ENCODE measurements at regions not wholly inside any gene's neighbourhood (a gene's known extent, or its start where the extent isn't known, plus 50 kb on each side); places are given as distances from the start of the nearest gene placed in this dataset.
"Not testable (repeated sequence)": the region's sequence is repeated elsewhere in the genome, so short reads cannot be mapped to it uniquely, and the experiment has no call there.

DNA sequence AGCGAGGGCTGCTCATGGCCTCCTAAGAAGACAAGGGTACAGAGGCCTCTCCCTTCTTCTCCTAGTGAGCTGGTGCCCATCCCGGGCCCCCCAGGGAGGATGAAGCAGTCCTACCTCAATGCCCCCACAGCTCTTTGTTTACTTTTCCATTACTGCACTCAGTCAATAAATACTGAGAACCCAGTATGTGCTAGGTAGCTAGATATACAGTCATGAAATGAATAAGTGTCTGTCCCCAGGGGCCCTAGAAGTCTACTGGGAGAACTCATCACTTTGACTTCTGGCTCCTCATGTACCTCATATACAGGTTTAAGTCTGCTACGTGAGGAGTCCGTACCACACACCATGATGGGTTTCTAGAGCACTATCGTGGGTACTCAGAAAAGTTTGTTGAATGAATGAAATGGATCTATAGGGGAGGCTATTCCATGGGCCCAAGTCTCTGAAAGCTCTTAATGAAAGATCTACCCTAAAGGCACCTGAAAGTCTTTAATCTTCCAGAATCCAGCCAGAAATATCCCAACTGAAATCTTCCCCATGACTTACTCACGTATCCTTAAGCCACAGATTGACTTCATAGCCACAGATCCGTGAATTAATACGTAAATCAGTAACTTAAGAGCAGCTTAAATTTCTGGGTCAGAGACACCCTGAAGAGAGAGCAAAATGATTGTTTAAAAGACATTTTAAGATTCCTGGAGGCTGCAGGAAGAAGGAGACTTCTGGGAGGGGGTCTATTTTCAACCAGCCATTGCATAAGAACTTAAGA, 51.6 kb upstream of the POMP start:
- no peak for DNase-seq

DNA sequence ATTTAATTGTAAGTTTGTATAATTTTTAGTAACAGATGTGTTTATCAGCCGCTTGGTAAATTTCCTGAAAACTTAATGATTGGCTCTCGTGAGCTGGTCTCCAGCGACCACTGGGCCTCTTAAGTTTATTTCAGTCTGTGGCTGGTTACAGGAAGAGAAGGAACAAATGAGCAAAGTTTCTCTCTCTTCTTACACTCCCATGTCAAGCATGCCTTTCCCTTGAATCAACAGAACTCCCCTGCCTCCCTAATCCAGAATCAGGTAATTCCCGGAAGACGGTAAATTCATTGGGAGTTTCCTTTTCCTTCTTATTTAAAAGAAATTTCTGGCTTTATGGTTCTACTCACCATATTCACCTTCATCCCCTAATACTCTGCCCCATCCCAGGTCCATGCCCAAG, 52.5 kb upstream of the POMP start:
- no peak for DNase-seq

GRCh38 chr13:28605147-28605546, 53.8 kb upstream of the POMP start:
- DNase-seq = not testable (repeated sequence)

GRCh38 chr13:28603043-28603664, 55.8 kb upstream of the POMP start:
- DNase-seq = no peak

GRCh38 chr13:28602580-28602979, 56.4 kb upstream of the POMP start:
- no peak for DNase-seq

DNA sequence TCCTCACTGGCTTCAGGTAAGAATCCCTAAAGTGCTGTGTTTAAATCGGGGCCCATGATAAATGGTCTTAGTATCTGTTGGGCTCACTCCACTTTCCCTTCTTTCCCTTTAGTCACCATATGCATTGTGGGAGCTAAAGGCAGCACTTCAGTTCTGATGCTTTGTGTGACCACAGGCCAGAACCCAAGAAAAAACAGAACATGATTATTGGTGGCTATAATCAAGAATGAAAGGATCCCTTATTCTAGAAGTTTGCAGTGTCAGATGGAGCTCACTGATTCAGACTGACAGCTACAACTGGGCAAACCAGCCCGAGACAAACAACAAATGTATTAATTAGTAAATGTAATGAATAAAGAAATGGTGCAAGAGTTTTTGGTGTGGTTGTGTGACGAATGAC, 57.3 kb upstream of the POMP start:
- DNase-seq = no peak

DNA sequence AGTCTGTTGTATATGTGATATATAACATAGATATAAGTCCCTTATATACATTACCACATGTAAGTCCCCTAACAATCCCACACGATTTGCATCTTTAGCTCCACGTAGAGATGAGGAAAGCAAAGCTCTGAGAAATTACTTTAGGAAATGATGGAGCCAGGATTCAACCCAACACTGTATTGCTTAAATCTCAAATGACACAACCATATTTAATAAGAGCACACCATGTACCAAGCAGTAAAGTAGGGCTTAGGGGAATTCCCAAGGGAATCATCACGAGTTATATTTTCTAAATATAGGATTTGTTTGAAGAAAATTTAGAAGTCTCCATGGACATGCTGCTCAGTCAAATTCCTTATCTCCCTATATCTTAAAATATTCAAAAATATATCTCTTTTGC, 61.3 kb upstream of the POMP start:
- no peak for DNase-seq

- DNase-seq = no peak
Measured at GRCh38 chr13:28590461-28590860, 68.5 kb upstream of the POMP start.

DNA sequence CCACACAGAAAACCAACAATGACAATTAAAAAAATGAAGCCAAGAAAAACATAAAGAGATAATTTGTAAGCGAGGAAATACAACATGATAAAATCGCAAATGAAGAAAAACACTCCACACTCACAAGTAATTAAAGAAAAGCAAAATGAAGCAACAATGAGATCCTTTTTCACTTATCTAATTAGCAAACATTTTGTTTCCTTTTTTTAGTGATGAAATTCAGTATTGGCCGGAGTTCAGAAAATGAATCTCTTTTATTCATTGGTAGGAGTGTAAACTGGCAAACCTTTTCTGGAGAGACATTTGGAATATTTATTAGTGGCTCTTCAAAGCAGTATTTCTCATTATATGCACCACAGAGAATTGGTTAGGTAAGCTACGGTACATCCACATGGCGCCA, 70.6 kb upstream of the POMP start:
- no peak for DNase-seq

GRCh38 chr13:28587174-28587540, 71.8 kb upstream of the POMP start:
- DNase-seq = no peak

- no peak for DNase-seq
Measured at GRCh38 chr13:28586439-28587173, 72.3 kb upstream of the POMP start.

DNA sequence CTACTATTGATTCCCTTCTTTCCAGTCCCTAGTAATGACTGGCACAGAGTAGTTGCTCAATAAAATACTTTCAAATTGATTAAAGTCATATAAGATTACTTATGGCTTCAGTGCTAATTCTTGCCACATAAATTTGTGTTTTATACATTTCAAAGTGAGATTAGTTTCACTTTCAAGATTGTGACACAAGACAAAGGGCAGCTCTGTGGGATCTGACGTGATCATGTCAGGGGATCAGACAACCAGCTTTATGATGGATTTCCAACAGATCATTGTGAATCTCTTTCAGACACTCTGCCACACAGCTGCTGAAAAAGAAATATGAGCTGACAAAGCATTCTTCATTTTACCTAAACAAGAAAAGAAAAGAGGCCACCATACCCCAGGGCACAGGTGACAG, 73.4 kb upstream of the POMP start:
- no peak for DNase-seq

DNA sequence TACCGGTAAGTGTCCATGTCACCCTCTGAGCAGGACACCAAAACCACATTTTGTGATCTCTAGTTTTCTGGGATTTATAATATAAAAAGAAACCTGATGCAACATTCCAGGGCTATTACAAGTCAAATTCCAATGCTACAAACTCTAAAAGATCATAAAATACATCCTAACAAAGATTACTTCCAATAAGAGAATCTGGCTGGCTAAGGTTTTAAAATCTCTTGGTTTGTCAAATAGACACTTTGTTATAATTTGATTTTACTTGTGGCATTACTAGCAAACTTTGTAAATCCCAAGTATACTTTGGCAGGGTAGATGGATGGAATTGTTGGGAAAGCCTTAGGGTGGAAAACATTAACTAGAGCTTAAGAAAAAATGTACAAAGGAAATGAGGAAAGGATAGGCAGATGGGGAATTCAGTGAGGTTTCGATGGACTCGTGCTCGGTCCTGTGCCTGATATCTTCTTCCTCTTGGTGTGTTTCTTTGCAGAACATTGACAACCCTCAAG, 74.0 kb upstream of the POMP start:
- no peak for DNase-seq

DNA sequence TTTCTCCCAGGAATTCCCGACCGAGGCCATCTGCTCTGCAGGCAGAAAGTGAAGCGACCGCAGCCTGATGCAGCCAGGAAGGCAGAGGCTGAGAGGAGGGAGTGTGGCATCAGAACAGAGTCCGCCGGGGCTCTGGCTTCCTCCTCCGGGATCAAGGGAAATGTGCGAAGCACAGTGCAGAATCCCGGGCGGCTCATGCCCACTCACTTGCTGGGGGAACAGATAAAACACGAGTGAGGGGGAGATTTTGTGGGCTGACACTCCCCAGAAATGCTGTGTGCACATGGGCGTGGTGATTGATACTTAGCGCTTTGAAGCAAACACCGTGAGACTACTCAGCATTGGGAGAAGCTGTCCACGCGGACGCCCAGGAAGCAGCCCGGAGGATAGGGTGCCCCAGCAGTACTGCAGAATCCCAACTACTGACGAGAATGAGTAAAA, 75.3 kb upstream of the POMP start:
- DNase-seq = no peak

GRCh38 chr13:28582892-28583240, 76.1 kb upstream of the POMP start:
- no peak for DNase-seq

DNA sequence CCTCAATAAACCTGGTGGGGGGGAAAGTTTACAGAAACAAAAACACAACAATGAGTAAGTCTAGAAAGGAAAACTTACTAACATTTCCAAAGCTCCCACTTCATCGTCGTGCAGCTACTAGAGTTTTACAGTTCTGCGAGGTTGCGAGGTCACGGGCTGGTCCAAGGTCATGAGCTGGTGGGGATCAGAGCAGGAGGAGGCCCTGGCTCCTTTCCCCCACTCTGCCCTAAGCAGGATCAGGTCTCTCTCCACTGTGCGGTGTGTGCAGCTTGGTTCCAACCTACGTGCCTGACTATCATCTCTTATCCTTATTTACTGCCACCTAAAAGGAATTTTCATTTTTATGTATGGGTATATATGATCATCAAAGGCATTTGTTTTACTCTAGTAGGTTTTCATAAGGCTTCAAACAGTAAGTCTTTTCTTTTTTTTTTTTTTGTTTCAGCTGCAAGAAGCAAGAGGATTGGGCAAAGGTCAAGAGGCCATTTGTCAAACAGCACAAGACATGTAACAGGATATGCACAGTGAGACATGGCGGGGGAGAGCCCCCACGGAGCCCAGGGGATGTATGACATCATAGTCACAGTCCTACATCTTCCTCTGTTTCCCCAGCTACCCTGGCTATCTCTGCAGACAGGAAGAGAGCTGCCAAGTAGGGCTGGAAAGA, 76.6 kb upstream of the POMP start:
- DNase-seq = no peak

GRCh38 chr13:28581451-28581850, 77.5 kb upstream of the POMP start:
- no peak for DNase-seq

- DNase-seq = no peak
Measured at GRCh38 chr13:28579736-28580135, 79.2 kb upstream of the POMP start.

DNA sequence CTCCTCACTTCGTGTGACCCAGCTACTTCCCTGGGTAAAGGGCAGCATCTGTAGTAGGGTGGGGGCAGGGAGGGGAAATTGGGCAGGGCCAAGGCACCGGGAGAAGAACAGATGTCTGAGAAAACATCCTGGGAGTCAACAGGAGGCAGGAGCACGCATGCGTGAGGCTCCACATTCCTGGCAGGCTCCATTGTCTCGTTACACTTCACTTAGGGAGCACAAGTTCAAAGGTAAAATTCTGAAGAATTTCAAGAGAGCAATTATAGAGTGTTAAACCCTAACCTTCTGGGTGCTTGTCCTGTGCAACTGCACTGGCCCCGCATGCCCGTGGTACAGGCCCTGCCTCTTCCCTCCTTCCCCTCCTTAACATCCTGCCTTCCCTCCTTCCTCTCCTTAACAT, 79.6 kb upstream of the POMP start:
- DNase-seq = no peak

GRCh38 chr13:28576067-28576466, 81.1 kb upstream of the FLT1 start:
- DNase-seq = no peak

DNA sequence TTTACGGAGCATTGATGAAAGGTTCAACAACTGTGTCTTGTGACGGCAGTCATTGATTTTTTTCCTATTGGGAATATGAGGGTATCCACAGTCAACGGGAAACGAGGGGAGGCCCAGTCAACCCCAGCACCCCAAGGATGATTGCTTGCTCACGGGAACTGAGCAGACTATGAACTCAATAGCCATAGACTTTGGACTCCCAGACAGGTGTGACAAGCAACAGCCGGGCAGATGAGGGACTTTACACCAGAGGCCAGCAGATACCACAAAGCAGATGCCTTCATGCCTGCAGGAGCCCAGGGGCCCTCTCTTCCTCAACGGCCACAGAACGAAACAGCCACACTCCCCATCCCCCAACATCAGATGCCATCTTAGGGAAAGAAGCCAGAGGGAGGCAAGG, 80.3 kb upstream of the FLT1 start:
- DNase-seq = no peak

- no peak for DNase-seq
Measured at GRCh38 chr13:28574617-28575142, 79.8 kb upstream of the FLT1 start.
